ENCODE measurements at regions not wholly inside any gene's neighbourhood (a gene's known extent, or its start where the extent isn't known, plus 50 kb on each side); places are given as distances from the start of the nearest gene placed in this dataset.
"Not testable (repeated sequence)": the region's sequence is repeated elsewhere in the genome, so short reads cannot be mapped to it uniquely, and the experiment has no call there.

DNA sequence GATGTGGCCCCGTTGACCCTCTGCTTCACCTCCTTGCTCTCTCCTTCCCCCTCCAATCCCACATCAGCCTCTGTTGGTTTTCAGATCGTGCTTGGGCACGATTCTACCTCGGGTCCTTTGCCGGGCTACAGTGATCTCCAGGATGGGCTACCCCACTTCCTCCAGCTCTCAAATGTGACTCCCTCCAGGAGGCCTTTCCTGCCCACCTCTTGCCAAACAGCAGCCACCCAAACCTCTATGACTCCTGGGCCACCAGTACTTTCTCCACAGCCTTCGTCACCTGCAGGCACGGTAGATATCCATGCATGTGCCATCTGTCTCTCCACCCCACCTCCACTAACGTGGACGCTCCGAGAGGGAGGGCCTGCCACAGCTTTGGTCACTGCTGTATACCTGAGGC, 55.9 kb upstream of the NXT1 start:
- Mint-ChIP-seq H3K9me3 (no peaks in the 10 kb centered on the region), H3K27me3 (ENCODE audit: low read depth) (peaks cover 10% of the 10 kb centered on the region), H3K4me3 (no peak overlapping the region), H3K27ac (no peak overlapping the region), H3K36me3 (ENCODE audit: low read depth) (no peaks in the 10 kb centered on the region), H3K4me1 (peaks cover 9% of the 10 kb centered on the region)
- TF ChIP-seq, protein P1, sequence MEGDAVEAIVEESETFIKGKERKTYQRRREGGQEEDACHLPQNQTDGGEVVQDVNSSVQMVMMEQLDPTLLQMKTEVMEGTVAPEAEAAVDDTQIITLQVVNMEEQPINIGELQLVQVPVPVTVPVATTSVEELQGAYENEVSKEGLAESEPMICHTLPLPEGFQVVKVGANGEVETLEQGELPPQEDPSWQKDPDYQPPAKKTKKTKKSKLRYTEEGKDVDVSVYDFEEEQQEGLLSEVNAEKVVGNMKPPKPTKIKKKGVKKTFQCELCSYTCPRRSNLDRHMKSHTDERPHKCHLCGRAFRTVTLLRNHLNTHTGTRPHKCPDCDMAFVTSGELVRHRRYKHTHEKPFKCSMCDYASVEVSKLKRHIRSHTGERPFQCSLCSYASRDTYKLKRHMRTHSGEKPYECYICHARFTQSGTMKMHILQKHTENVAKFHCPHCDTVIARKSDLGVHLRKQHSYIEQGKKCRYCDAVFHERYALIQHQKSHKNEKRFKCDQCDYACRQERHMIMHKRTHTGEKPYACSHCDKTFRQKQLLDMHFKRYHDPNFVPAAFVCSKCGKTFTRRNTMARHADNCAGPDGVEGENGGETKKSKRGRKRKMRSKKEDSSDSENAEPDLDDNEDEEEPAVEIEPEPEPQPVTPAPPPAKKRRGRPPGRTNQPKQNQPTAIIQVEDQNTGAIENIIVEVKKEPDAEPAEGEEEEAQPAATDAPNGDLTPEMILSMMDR (IDR thresholded peaks at IDR 0.05; ENCODE audit: unreplicated experiment in 3 of 3), result no peak

DNA sequence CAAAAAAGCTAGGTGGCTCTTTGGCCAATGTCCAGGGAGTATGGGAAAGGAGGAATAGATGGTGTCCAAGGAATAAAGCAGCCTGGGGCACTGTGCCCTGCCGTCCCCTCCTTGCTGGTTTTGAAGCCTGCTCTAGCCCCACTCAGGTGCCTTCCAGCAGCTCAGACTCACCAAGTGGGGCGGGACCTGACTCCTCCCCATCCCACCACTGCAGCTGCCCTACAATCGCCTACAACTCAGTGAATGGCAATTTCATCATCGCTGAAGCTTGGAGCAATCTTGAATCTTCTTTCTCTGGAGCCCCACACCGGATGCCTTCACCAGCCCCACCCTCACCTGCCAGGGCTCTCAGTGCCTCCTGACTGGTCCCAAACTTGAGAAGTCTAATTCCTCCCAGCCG, 56.4 kb upstream of the NXT1 start:
- no peaks in the 10 kb centered on the region for H3K36me3 Mint-ChIP-seq (ENCODE audit: low read depth)
- peaks cover 10% of the 10 kb centered on the region for H3K27me3 Mint-ChIP-seq (ENCODE audit: low read depth)
- no peaks in the 10 kb centered on the region for H3K9me3 Mint-ChIP-seq
- TF ChIP-seq, protein P1 (IDR thresholded peaks at IDR 0.05; ENCODE audit: unreplicated experiment in 3 of 3), result no peak
- no peak overlapping the region for H3K27ac Mint-ChIP-seq
- H3K4me1 Mint-ChIP-seq, result peaks cover 9% of the 10 kb centered on the region
- no peak overlapping the region for H3K4me3 Mint-ChIP-seq

DNA sequence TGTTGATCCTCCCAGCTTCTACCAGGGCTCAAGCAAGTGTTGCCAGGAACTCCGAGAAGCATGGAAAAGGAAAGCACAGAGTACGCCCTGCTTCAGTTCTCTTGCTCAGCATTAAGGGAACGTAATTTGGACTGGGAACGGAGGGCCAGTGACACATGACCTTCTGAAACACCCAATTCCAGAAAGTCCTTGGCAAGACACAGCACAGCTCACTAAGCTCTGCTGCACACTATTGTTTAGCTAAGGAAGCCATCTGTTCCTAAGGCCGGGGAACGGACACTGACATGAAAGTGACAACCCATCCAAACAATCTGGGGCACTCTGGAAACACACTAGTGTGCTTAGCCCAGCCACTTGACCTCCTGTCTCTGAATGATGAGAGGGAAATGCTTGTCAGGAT, 56.9 kb upstream of the NXT1 start:
- Mint-ChIP-seq H3K27ac (no peak overlapping the region), H3K4me1 (peaks cover 9% of the 10 kb centered on the region), H3K4me3 (no peak overlapping the region), H3K27me3 (ENCODE audit: low read depth) (peaks cover 5% of the 10 kb centered on the region), H3K9me3 (no peaks in the 10 kb centered on the region), H3K36me3 (ENCODE audit: low read depth) (no peaks in the 10 kb centered on the region)
- TF ChIP-seq, protein P1 (IDR thresholded peaks at IDR 0.05; ENCODE audit: unreplicated experiment in 3 of 3), result no peak

DNA sequence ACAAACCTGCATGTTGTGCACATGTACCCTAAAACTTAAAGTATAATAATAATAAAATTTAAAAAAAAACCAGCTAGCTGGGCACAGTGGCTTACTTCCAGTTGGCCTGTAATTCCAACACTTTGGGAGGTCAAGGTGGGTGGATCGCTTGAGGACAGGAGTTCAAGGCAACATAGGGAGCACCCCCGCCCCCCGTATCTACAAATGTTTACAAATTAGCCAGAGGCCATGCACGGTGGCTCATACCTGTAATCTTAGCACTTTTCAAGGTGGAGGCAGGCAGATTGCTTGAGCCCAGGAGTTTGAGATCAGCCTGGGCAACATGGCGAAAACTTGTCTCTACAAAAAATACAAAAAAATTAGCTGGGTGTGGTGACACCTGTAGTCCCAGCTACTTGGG, 58.3 kb upstream of the NXT1 start:
- H3K27ac Mint-ChIP-seq; H3K4me1 Mint-ChIP-seq; H3K9me3 Mint-ChIP-seq; H3K27me3 Mint-ChIP-seq (ENCODE audit: low read depth); H3K4me3 Mint-ChIP-seq; H3K36me3 Mint-ChIP-seq (ENCODE audit: low read depth): not testable (repeated sequence)

DNA sequence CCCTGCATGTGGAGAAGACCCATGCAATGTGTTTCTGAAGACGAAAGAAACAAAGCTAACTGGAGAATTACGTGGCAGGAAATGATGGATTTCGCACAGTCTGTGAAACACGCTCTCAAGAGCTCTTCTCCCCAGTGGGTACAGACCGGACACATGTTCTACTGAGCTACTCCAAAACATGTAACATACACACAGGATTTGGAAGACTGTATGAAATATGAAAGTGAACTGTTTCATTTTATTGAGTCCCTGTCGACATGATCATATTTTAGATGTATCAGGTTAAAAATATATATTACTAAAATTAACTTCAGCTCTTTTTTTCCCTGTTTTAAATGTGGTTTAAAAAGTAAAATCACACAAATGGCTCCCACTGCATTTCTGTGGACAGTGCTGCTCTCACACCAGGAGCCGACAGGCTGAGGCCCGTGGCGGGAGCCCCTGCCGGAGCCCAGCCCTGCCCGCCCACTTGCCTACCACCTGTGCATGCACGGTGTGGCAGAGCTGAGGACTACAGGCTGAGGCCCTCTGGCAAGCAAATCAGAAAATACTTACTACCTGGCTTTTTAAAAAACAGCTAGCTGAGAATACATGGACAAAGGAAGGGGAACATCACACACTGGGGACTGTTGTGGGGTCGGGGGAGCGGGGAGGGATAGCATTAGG, 58.9 kb upstream of the NXT1 start:
- no peaks in the 10 kb centered on the region for H3K27me3 Mint-ChIP-seq (ENCODE audit: low read depth)
- TF ChIP-seq, protein P1 (IDR thresholded peaks at IDR 0.05; ENCODE audit: unreplicated experiment in 3 of 3), result no peak
- no peak overlapping the region for H3K27ac Mint-ChIP-seq
- H3K36me3 Mint-ChIP-seq (ENCODE audit: low read depth), result no peaks in the 10 kb centered on the region
- H3K4me1 Mint-ChIP-seq, result peaks cover 4% of the 10 kb centered on the region
- H3K4me3 Mint-ChIP-seq, result no peak overlapping the region
- H3K9me3 Mint-ChIP-seq, result no peaks in the 10 kb centered on the region

DNA sequence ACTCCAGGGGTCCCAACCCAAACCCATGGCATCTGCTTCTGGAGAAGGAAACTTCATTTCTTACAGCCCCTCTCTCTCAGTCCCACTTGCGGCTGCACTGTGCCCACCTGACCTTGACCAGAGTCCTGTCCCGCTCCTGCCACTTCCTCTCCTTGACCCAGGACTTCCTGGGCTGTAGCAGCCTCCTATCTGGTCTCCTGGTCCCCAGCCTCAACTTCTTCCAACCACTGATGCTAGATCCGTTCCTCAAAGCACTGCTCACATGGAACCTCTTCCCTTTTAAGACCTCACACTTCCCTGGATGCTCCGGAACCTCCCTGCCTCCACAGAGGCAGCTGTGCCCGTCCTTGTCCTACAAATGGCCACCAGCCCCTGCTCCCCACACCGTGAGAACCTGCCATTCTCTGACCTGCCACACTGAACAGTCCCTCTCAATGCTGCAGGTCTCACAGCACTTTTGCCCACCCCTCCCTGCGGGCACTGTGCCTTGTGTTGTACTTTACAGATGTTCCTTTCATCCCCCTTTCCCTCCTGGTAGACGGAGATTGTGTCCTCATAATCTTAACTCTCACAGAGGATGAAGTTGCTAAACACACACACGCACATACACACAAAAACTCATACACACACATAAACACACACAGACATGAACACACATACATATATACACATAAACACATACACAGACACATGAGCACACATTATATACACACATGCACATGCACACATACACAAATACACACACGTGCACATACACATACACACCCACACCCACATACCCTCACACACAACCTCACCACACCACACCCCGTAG, 59.6 kb upstream of the NXT1 start:
- no peaks in the 10 kb centered on the region for H3K27me3 Mint-ChIP-seq (ENCODE audit: low read depth)
- TF ChIP-seq, protein P1 (IDR thresholded peaks at IDR 0.05; ENCODE audit: unreplicated experiment in 3 of 3), result no peak
- no peak overlapping the region for H3K27ac Mint-ChIP-seq
- no peak overlapping the region for H3K4me3 Mint-ChIP-seq
- H3K4me1 Mint-ChIP-seq, result no peaks in the 10 kb centered on the region
- no peaks in the 10 kb centered on the region for H3K36me3 Mint-ChIP-seq (ENCODE audit: low read depth)
- no peaks in the 10 kb centered on the region for H3K9me3 Mint-ChIP-seq
